ENCODE measurements at regions not wholly inside any gene's neighbourhood (a gene's known extent, or its start where the extent isn't known, plus 50 kb on each side); places are given as distances from the start of the nearest gene placed in this dataset.

DNA sequence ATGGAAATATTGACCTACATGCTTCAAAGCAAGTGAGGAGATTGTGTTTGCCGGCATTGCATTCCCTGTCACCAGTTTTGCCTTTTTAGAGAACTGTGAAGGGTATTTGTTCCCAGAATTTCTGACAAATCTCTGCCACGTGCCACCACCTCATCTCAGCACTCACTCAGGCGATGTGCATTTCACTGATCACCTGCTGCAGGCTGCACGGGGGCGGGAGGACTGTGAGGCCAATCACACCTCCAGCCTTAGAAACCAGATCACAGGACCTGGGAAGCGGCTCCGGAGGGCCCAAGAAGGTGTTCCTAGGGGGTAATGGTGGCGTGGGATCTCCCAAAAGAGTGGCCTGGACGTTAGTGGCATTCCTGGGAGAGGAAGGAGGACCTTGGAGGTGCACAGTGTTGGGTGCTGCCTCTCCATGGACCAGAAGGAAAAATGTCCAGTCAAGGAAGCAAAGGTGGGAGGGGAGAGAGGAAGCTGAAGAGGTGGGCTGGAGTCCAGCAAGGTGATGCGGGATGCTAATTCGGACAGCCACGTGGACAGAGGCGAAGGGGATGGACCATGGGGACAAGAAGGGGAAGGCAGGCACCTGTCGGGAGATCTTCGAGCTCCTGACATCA is 63.6 kb upstream of the OLFM1 start:
- TF ChIP-seq CTCF (IDR thresholded peaks at IDR 0.05) = no peak
- Histone ChIP-seq H3K4me3 (ENCODE audit: low read length) (no peak overlapping the region), H3K9me3 (ENCODE audit: control insufficient read depth in 1 of 2, insufficient read depth in 1 of 2, low read length in 2 of 2) (peaks cover 0 to 4% of the 10 kb centered on the region in 2 experiments), H3K27ac (ENCODE audit: low read depth in 1 of 2, low read length in 2 of 2) (no peak overlapping the region), H3K36me3 (ENCODE audit: insufficient read depth, low read length) (no peaks in the 10 kb centered on the region), H3K27me3 (ENCODE audit: control insufficient read depth in 1 of 2, insufficient read depth in 2 of 2, low read length in 2 of 2) (no peaks in the 10 kb centered on the region), H3K4me1 (ENCODE audit: insufficient read depth, low read length) (no peaks in the 10 kb centered on the region)
- Mint-ChIP-seq H3K27ac (no peak overlapping the region), H3K9me3 (no peaks in the 10 kb centered on the region), H3K4me1 (ENCODE audit: low read depth) (no peaks in the 10 kb centered on the region), H3K27me3 (peaks cover 19% of the 10 kb centered on the region), H3K36me3 (ENCODE audit: low read depth) (no peaks in the 10 kb centered on the region), H3K4me3 (no peak overlapping the region)
- intact Hi-C loops (cut with DNase I, micrococcal nuclease) = no loop called here
- ChIA-PET CTCF (no interaction called here), POLR2A (no interaction called here)
- no peak for DNase-seq
- no peak for ATAC-seq (ENCODE audit: poor library complexity)

- H3K4me3 Mint-ChIP-seq = no peak overlapping the region
- peaks cover 2% of the 10 kb centered on the region for H3K27me3 Mint-ChIP-seq
- TF ChIP-seq CTCF (IDR thresholded peaks at IDR 0.05) = no peak
- no peaks in the 10 kb centered on the region for H3K27me3 ChIP-seq (ENCODE audit: control insufficient read depth in 1 of 2, insufficient read depth in 2 of 2, low read length in 2 of 2)
- H3K9me3 ChIP-seq (ENCODE audit: control insufficient read depth in 1 of 2, insufficient read depth in 1 of 2, low read length in 2 of 2) = no peaks in the 10 kb centered on the region
- no peak overlapping the region for H3K4me3 ChIP-seq (ENCODE audit: low read length)
- ChIA-PET POLR2A (no interaction called here), CTCF (no interaction called here)
- no peak overlapping the region for H3K27ac ChIP-seq (ENCODE audit: low read depth in 1 of 2, low read length in 2 of 2)
- no peaks in the 10 kb centered on the region for H3K4me1 ChIP-seq (ENCODE audit: insufficient read depth, low read length)
- H3K27ac Mint-ChIP-seq = no peak overlapping the region
- DNase-seq (no peak), ATAC-seq (ENCODE audit: poor library complexity) (no peak)
- intact Hi-C loops (cut with DNase I, micrococcal nuclease) = no loop called here
- no peaks in the 10 kb centered on the region for H3K36me3 Mint-ChIP-seq (ENCODE audit: low read depth)
- no peaks in the 10 kb centered on the region for H3K36me3 ChIP-seq (ENCODE audit: insufficient read depth, low read length)
- no peaks in the 10 kb centered on the region for H3K4me1 Mint-ChIP-seq (ENCODE audit: low read depth)
- no peaks in the 10 kb centered on the region for H3K9me3 Mint-ChIP-seq
Measured at GRCh38 chr9:135029463-135029862, 58.0 kb upstream of the OLFM1 start.

GRCh38 chr9:135029871-135030565 is 57.5 kb upstream of the OLFM1 start:
- H3K36me3 ChIP-seq (ENCODE audit: insufficient read depth, low read length) = no peaks in the 10 kb centered on the region
- H3K27ac ChIP-seq (ENCODE audit: low read depth in 1 of 2, low read length in 2 of 2) = no peak overlapping the region
- H3K9me3 Mint-ChIP-seq = no peaks in the 10 kb centered on the region
- H3K27me3 Mint-ChIP-seq = no peaks in the 10 kb centered on the region
- intact Hi-C loops (cut with DNase I, micrococcal nuclease) = no loop called here
- no peaks in the 10 kb centered on the region for H3K9me3 ChIP-seq (ENCODE audit: control insufficient read depth in 1 of 2, insufficient read depth in 1 of 2, low read length in 2 of 2)
- no peak overlapping the region for H3K4me3 Mint-ChIP-seq
- H3K4me3 ChIP-seq (ENCODE audit: low read length) = no peak overlapping the region
- TF ChIP-seq CTCF (IDR thresholded peaks at IDR 0.05) = no peak
- DNase-seq (no peak), ATAC-seq (ENCODE audit: poor library complexity) (no peak)
- CTCF ChIA-PET = no interaction called here
- no peaks in the 10 kb centered on the region for H3K36me3 Mint-ChIP-seq (ENCODE audit: low read depth)
- no peaks in the 10 kb centered on the region for H3K27me3 ChIP-seq (ENCODE audit: control insufficient read depth in 1 of 2, insufficient read depth in 2 of 2, low read length in 2 of 2)
- POLR2A ChIA-PET = no interaction called here
- no peak overlapping the region for H3K27ac Mint-ChIP-seq
- H3K4me1 ChIP-seq (ENCODE audit: insufficient read depth, low read length) = no peaks in the 10 kb centered on the region
- H3K4me1 Mint-ChIP-seq (ENCODE audit: low read depth) = no peaks in the 10 kb centered on the region
